Chondrocyte (in vitro differentiated cells): ENCODE measurements at regions not wholly inside any gene's neighbourhood (a gene's known extent, or its start where the extent isn't known, plus 50 kb on each side); places are given as distances from the start of the nearest gene placed in this dataset.
"Not testable (repeated sequence)": the region's sequence is repeated elsewhere in the genome, so short reads cannot be mapped to it uniquely, and the experiment has no call there.

Source experiments
- DNase-seq: peaks from one replicate; pipeline ENCODE4 v3.0.0; 2021; ENCODE audit warnings: mixed read lengths, low spot score
- H3K27ac Mint-ChIP-seq: one replicate; pipeline ENCODE4 v1.8.0; 2021; ENCODE audit warnings: mild to moderate bottlenecking, moderate library complexity, mixed read lengths; ENCODE audit not compliant: unreplicated experiment
- H3K27me3 Mint-ChIP-seq: 2 replicates; pipeline ENCODE4 v1.8.0; 2021; ENCODE audit warnings: low read depth, mixed read lengths
- H3K36me3 Mint-ChIP-seq: 2 replicates; pipeline ENCODE4 v1.8.0; 2021; ENCODE audit warnings: low read depth, mixed read lengths
- H3K4me1 Mint-ChIP-seq: 2 replicates; pipeline ENCODE4 v1.8.0; 2021; ENCODE audit warnings: low read depth, mild to moderate bottlenecking, mixed read lengths
- H3K4me3 Mint-ChIP-seq: one replicate; pipeline ENCODE4 v1.8.0; 2021; ENCODE audit warnings: mild to moderate bottlenecking, moderate library complexity, mixed read lengths; ENCODE audit not compliant: unreplicated experiment
- H3K9me3 Mint-ChIP-seq: 2 replicates; pipeline ENCODE4 v1.8.0; 2021; ENCODE audit warnings: low read depth, mixed read lengths
- TF ChIP-seq, protein P1 (sequence below): fragments of 200-600 bp; sonication (generic); IDR thresholded peaks from 2 replicates; pipeline ENCODE4 v1.5.0; 2021; ENCODE audit warnings: antibody characterized with exemption, mild to moderate bottlenecking, moderate library complexity

DNA sequence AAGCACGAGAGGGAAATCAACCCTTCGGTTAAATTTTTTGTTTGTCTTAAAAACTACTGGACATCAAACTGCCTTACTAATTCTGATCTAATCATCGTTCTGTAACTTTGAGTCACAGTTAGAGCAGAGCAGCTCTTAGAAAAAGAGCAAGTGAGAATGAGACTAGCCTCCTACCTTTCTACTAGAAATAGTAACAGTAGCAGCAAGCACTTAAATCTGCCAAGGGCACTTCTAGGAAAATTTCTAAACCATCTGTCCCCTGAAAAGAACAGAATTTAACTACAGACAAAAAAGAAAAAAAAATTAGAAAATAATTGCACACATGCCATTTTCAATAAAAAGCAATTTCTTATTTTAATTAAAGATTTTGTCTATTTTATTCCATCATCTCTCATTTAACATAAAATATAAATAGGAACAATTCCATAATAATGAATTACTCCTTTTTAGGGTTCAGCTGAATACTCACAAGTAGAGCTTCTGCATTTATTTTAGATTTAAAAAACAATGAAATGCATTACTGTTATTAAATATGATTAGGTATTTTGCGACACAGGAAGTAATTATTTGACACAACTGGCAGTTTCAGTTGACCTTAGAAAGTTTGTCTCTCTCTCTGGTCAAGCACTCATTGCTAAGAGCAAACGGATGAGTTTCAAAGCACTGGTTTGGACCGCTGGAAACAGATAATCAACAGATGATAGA is 250.8 kb upstream of the SOX9 start:
- H3K36me3 Mint-ChIP-seq = no peaks in the 10 kb centered on the region
- H3K27me3 Mint-ChIP-seq = no peaks in the 10 kb centered on the region
- no peak for DNase-seq
- peaks cover 5% of the 10 kb centered on the region for H3K9me3 Mint-ChIP-seq
- TF ChIP-seq, protein P1, sequence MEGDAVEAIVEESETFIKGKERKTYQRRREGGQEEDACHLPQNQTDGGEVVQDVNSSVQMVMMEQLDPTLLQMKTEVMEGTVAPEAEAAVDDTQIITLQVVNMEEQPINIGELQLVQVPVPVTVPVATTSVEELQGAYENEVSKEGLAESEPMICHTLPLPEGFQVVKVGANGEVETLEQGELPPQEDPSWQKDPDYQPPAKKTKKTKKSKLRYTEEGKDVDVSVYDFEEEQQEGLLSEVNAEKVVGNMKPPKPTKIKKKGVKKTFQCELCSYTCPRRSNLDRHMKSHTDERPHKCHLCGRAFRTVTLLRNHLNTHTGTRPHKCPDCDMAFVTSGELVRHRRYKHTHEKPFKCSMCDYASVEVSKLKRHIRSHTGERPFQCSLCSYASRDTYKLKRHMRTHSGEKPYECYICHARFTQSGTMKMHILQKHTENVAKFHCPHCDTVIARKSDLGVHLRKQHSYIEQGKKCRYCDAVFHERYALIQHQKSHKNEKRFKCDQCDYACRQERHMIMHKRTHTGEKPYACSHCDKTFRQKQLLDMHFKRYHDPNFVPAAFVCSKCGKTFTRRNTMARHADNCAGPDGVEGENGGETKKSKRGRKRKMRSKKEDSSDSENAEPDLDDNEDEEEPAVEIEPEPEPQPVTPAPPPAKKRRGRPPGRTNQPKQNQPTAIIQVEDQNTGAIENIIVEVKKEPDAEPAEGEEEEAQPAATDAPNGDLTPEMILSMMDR = no peak
- H3K4me3 Mint-ChIP-seq = no peak overlapping the region
- H3K4me1 Mint-ChIP-seq = peaks cover 5% of the 10 kb centered on the region
- no peak overlapping the region for H3K27ac Mint-ChIP-seq

DNA sequence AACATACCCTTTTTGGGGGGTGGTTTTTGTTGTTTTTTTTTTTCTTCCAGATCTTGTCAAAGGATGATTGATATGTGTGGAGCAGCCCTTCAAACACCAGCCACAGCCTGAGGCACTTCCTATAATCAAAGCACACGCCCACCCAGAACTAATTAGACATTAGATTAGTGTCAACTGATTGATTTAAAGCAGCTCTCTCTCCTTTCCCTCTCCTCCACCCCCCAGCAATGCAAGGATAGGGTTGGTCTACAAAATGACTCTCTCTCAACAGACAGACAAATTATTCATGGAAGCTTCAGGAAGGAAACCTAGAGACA is 250.3 kb upstream of the SOX9 start:
- TF ChIP-seq, protein P1 = no peak

DNA sequence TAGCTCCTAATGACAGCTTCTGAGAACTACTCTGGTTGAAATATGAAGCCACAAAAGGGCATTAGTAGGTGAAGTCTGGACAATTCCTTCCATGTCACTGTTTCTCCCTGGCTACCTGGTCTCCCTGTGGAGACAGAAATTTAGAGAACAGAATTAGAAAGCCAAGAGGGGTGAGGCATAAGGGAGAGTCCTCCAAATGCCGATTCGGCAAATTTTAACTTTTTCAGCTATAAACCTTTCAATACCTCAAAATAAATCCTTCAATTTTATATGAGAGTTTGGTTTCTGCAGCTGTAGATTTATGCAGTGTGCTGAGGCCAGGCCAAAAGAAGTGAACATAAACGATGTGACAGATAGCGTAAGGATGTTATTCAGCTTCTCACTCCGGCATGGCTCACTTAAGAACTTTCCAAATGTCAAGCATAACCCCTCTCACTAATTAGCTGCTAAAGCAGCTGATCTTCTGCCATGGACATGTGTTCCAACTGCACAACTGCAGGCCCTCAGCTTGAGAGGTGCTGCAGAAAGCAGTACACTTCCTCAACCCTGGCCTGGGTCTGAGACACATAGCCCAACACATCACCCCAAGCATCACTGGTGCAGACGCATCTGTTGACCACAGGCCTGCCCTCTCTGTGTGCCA is 247.9 kb upstream of the SOX9 start:
- no peak overlapping the region for H3K27ac Mint-ChIP-seq
- no peaks in the 10 kb centered on the region for H3K36me3 Mint-ChIP-seq
- DNase-seq = no peak
- H3K4me1 Mint-ChIP-seq = no peaks in the 10 kb centered on the region
- TF ChIP-seq, protein P1 = no peak
- peaks cover 7% of the 10 kb centered on the region for H3K9me3 Mint-ChIP-seq
- H3K27me3 Mint-ChIP-seq = no peaks in the 10 kb centered on the region
- H3K4me3 Mint-ChIP-seq = no peak overlapping the region

More for the DNA sequence above, 250.3 kb upstream of the SOX9 start:
- DNase-seq = no peak
- Mint-ChIP-seq H3K27ac (no peak overlapping the region), H3K4me3 (no peak overlapping the region), H3K9me3 (peaks cover 7% of the 10 kb centered on the region), H3K27me3 (no peaks in the 10 kb centered on the region), H3K4me1 (peaks cover 5% of the 10 kb centered on the region), H3K36me3 (no peaks in the 10 kb centered on the region)

DNA sequence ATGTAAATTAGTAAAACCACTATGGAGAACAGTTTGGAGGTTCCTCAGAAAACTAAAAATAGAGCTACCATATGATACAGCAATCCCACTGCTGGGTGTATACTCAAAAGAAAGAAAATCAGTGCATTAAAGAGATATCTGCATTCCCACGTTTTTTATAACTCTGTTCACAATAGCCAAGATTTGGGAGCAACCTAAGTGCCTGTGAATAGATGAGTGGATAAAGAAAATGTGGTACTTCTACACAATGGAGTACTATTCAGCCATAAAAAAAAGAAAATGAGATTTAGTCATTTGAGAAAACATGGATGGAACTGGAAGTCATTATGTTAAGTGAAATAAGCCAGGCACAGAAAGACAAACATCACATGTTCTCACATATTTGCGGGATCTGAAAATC is 246.0 kb upstream of the SOX9 start:
- H3K36me3 Mint-ChIP-seq, H3K4me1 Mint-ChIP-seq, H3K4me3 Mint-ChIP-seq, H3K27ac Mint-ChIP-seq, DNase-seq, H3K27me3 Mint-ChIP-seq: not testable (repeated sequence)
- peaks cover 10% of the 10 kb centered on the region for H3K9me3 Mint-ChIP-seq

DNA sequence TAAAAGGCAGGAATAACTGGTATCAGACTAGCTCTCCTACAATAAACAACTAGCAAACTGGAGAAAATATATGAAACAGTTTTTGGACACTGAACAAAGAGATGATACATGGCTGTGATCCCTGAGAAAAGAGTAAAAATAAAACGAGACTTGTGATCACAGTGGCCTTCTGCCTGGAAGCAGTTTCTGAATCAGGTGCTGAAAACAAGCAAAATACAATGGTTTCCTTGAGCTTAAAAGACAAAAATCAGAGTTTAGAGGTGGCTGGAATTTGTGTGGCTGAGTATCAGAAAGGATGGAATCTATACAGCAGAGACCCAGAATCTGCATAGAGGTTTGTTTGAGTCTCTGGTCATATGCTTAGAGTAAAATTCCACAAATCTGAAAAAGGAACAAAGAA is 242.5 kb upstream of the SOX9 start:
- Mint-ChIP-seq H3K27me3 (peaks cover under 1% of the 10 kb centered on the region), H3K9me3 (peaks cover 10% of the 10 kb centered on the region), H3K4me3 (no peak overlapping the region), H3K4me1 (no peaks in the 10 kb centered on the region), H3K27ac (no peak overlapping the region), H3K36me3 (no peaks in the 10 kb centered on the region)
- DNase-seq = no peak
- TF ChIP-seq, protein P1 = no peak

DNA sequence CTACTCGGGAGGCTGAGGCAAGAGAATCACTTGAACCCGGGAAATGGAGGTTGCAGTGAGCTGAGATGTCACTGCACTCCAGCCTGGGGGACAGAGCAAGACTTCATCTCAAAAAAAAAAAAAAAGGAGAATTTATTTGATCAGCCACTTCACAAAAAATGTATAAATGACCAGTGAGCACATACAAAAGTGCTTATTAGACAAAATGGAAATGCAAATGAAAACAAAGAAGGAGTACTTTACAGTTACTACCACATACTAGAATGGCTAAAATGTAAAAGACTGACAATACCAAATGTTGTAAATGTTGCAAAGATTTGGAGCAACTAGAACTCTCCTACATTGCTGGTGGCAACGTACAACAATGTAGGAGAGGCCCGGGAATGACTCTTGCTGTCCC is 241.8 kb upstream of the SOX9 start:
- Mint-ChIP-seq H3K36me3 (no peaks in the 10 kb centered on the region), H3K27ac (no peak overlapping the region), H3K4me3 (no peak overlapping the region), H3K27me3 (peaks cover 4% of the 10 kb centered on the region), H3K9me3 (peaks cover 10% of the 10 kb centered on the region), H3K4me1 (no peaks in the 10 kb centered on the region)
- DNase-seq = no peak
- TF ChIP-seq, protein P1 = no peak
